H7 (cell line): ENCODE measurements at regions not wholly inside any gene's neighbourhood (a gene's known extent, or its start where the extent isn't known, plus 50 kb on each side); places are given as distances from the start of the nearest gene placed in this dataset.
"Not testable (repeated sequence)": the region's sequence is repeated elsewhere in the genome, so short reads cannot be mapped to it uniquely, and the experiment has no call there.

ENCODE experiments used
- DNase-seq: peaks from one replicate; pipeline ENCODE4 v3.0.0; 2012
- H3K27me3 ChIP-seq: 2 replicates; pipeline ENCODE4 v1.6.0; 2011; ENCODE audit warnings: mild to moderate bottlenecking, low read length; ENCODE audit not compliant: control insufficient read depth, insufficient read depth
- H3K36me3 ChIP-seq: replicated peaks from 2 replicates; pipeline ENCODE4 v1.5.1; 2011; ENCODE audit warnings: low read length; ENCODE audit not compliant: control insufficient read depth, insufficient read depth
- H3K4me3 ChIP-seq: 2 replicates; pipeline ENCODE4 v1.5.1; 2011; ENCODE audit warnings: low read depth, mild to moderate bottlenecking, control low read depth, low read length, moderate library complexity; ENCODE audit not compliant: insufficient read depth

DNA sequence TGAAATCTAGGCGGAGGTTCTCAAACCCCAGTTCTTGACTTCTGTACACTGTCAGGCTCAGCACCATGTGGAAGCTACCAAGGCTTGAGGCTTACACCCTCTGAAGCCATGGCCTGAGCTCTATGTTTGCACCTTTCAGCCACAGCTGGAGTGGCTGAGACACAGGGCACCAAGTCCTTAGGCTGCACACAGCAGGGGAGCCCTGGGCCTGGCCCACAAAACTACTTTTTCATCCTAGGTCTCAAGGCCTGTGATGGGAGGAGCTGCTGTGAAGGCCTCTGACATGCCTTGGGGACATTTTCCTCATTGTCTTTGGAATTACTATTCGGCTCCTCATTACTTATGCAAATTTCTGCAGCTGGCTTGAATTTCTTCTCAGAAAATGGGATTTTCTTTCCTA is 503.2 kb upstream of the PCDH20 start:
- DNase-seq = no peak
- Histone ChIP-seq H3K27me3 (no peaks in the 10 kb centered on the region), H3K4me3 (no peak overlapping the region), H3K36me3 (no peaks in the 10 kb centered on the region)

DNA sequence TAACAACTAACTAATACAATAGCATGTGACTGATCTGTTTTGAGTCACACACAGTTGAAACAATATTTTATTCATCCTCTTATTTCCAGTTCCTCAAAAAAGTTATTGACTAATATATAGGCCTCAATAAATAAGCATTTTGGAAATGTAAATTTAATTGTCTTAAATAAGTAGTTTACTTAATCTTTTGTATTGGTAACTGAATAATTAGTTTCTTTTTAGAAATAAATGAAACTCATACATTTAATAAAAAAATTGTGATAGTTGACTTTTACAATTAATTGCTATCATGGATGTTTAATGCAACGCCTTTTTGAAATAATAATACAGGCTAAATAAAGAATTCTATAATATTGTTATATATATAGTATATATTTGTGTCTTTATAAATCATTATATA is 500.8 kb upstream of the PCDH20 start:
- H3K36me3 ChIP-seq = no peaks in the 10 kb centered on the region
- H3K4me3 ChIP-seq = no peak overlapping the region
- no peaks in the 10 kb centered on the region for H3K27me3 ChIP-seq
- no peak for DNase-seq

DNA sequence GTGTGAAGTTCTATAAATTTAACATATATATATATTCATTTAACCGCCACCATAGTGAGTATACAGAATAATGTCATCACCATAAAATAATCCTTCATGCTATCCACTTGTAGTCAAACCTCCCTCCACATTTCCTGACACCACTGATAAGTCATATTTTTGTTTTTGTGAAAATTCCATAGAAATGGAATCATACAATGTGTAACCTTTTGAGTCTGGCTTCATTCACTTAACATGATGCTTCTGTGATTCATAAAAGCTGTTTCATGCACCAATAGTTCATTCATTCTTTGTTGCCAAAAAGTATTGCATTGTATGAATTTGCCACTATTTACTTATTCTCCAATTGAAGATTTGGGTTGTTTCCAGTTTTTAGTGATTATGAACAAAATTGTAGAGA is 497.5 kb upstream of the PCDH20 start:
- Histone ChIP-seq H3K4me3 (no peak overlapping the region), H3K36me3 (no peaks in the 10 kb centered on the region), H3K27me3 (no peaks in the 10 kb centered on the region)
- DNase-seq = no peak

DNA sequence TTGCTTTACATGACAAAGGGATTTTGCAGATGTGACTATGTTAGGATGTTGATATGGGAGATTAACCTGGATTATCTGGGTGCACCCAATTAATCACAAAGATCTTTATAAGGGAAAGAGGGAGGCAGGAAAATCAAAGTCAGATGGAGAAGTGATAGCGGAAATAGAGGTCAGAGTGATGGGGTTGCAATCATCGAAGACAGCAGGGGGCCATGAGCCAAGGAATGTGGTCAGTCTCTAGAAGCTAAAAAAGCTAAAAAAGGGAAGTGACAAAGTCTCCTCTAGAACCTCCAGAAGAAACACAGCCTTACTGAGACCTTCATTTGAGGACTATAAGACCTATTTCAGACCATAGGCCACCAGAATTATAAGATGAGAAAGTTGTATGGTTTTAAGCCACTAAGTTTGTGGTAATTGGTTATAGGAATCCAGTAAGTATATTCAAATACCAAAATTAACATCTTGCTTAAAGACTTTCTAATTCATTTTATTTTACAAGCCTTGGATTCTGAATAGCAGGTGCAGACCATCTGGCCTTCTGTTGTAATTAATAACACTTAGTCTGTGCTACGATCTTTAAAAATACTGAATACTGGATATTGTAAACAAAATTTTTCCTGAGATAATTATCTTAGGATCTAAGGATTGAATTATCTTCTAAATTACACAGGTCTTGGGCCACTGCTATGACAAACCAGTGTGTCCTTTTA is 493.4 kb upstream of the PCDH20 start:
- Histone ChIP-seq H3K4me3 (no peak overlapping the region), H3K36me3 (no peaks in the 10 kb centered on the region), H3K27me3 (no peaks in the 10 kb centered on the region)
- no peak for DNase-seq

DNA sequence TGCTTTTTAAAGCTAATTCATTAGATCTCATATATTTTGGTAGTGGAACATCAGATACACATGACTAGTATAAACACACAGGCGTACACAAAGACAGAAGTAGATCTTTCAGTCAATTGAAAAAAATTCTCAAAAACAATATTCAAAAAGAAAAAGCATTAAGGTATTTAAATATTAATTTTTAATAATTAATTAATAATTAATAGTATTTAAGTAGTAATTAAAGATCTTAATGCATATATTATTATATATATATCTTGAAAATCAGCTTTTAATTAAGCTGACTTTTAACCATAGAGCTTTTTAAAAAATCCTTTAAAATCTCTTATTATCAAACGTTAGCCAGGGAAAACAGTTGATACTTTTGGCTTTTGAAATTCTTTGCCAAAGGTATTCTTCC is 489.4 kb upstream of the PCDH20 start:
- no peaks in the 10 kb centered on the region for H3K36me3 ChIP-seq
- no peak for DNase-seq
- H3K27me3 ChIP-seq = no peaks in the 10 kb centered on the region
- no peak overlapping the region for H3K4me3 ChIP-seq

DNA sequence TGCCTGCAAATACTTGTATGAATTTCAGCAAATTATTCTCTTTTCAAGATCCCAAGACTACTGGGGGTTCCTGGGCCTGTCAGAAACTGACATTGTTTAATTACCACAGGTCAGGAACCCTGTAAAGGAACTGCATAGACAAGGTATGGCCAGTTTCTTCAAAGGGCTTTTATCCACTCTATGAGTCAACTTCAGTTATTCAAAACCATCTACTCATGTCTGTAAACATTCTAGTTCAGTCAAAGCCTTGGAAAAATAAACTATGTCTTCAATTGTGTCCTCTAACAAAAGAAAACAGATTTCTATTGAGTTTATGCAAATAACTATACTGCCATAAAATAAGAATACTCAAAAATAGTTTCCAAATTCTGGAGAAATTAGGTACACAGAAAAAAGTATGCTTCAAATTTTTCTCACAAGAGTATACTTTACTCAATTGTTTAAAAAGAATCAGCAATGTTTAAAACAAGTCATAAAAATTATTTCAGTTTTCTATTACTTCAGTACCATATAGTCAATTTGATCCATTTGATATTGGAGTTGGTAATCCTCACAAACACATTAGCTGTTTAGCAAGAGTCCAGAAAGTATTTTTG is 486.4 kb upstream of the PCDH20 start:
- H3K36me3 ChIP-seq = no peaks in the 10 kb centered on the region
- no peaks in the 10 kb centered on the region for H3K27me3 ChIP-seq
- no peak for DNase-seq
- H3K4me3 ChIP-seq = no peak overlapping the region

DNA sequence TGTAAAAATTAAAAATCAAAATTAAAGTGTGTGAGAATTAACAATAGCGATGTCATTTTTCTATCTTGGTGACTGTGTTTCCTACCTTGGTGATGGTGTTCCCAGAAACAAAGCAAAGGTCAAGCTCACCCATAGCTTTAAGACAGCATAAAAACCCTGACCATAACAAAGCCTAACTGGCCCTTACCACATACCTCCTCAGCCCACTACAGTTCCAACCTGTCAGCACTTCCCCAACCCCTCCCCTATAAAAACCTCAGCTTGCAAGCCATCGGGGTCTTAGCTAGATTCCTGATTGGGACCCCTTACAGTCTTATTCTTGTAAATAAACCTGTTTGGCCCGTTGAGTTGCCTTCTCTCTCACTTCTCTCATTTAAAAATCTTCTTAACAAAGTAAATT is 484.4 kb upstream of the PCDH20 start:
- H3K36me3 ChIP-seq = no peaks in the 10 kb centered on the region
- DNase-seq = peak; percentile 25
- H3K27me3 ChIP-seq = no peaks in the 10 kb centered on the region
- no peak overlapping the region for H3K4me3 ChIP-seq

DNA sequence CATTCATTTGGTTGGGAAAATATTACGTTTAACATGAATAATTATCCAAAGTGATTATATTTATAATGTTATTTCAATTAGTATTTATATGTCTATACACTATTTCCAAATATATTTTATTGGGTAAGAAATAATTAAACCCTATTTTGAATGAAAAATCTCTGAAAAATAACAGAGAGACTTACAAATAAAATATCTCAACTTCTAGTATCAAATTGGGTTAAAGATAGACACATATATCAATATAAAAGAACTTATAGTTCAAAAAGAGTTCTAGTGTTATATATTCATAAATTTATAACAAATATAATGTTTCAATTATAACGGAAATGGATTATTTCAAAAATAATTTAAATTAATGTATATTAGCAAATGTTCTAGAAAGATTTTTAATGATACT is 482.6 kb upstream of the PCDH20 start:
- no peak for DNase-seq
- Histone ChIP-seq H3K4me3 (no peak overlapping the region), H3K36me3 (no peaks in the 10 kb centered on the region), H3K27me3 (no peaks in the 10 kb centered on the region)

DNA sequence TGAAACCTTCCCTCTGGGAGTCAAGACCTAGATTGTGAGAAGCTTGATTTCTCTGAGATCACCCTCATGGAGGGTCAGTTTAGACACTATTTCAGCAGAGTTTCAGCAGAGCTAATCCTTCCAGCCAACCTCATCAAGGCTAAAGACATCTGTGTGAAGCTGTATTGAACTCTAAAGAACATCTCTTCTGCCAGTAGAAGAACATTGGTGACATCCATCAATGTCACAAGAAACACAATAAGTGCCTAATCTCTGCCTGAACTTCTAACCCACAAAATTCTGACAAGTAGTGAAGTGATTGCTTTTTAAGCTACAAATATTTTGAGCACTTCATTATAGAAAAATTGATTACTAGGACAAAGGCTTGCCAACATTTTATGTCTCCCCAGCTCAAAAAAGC is 475.8 kb upstream of the PCDH20 start:
- no peak overlapping the region for H3K4me3 ChIP-seq
- no peaks in the 10 kb centered on the region for H3K27me3 ChIP-seq
- no peak for DNase-seq
- no peaks in the 10 kb centered on the region for H3K36me3 ChIP-seq

DNA sequence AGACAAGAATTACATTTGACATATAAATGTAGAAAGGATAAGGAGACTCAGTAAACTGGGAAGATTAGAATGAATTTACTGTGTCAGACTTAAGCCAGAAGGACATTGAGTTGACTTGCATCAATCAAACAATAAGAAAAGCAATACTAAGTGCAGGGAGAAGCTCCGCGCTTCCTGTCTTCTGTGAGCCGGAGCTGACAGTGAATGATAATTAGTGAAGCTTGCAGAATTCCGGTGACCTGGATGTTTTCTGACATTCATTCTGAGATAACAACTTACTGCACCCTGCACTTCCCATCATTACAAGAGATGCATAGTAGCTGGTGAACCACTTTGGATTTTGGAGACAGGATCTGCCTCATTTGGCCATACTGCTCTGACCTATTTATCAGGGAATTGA is 469.2 kb upstream of the PCDH20 start:
- Histone ChIP-seq H3K4me3 (no peak overlapping the region), H3K27me3 (no peaks in the 10 kb centered on the region), H3K36me3 (no peaks in the 10 kb centered on the region)
- DNase-seq = no peak

DNA sequence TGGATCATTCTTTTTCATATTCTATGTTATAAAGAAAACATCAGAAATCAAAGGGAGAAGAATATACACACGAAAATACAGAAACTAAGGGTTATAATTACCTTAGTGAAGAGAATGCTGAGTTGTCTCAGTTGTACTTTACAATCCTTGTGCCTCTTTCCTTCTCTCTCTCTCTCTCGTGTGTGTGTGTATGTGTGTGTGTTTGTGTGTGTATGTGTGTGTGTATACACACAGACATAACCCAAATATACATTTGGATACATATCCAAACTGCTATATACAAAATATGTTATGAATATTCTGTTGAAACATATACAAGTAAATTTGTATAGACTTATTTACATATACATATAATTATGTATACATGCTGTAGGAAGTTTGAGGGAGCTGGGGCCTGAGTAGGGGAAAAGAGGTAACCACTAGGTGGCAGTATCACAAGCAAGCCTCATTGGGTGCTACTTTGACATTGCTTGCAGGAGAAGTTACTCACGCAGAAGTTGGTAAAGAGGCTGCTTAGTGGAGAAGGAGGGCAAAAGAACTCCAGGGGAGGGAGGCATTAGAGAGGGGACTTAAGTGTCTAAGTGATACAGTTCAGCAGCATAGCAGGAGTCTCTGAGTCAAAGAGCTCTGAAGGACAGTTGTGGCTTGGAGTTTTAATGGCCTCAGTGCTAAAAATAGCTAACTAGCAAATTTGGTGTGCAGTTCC is 465.1 kb upstream of the PCDH20 start:
- peak; percentile 40 for DNase-seq
- Histone ChIP-seq H3K4me3 (no peak overlapping the region), H3K36me3 (no peaks in the 10 kb centered on the region), H3K27me3 (no peaks in the 10 kb centered on the region)

DNA sequence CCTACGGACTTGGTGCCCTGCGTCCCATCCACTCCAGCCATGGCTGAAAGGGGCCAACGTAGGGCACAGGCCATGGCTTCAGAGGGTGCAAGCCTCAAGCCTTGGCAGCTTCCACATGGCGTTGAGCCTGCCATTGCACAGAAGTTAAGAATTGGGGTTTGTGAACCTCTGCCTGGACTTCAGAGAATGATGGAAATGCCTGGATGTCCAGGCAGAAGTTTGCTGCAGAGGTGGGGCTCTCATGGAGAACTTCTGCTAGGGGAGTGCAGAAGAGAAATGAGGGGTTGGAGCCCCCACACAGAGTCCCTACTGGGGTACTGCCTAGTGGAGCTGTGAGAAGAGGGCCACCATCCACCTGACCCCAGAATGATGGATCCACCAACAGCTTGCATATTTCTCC is 462.9 kb upstream of the PCDH20 start:
- not testable (repeated sequence) for H3K27me3 ChIP-seq

DNA sequence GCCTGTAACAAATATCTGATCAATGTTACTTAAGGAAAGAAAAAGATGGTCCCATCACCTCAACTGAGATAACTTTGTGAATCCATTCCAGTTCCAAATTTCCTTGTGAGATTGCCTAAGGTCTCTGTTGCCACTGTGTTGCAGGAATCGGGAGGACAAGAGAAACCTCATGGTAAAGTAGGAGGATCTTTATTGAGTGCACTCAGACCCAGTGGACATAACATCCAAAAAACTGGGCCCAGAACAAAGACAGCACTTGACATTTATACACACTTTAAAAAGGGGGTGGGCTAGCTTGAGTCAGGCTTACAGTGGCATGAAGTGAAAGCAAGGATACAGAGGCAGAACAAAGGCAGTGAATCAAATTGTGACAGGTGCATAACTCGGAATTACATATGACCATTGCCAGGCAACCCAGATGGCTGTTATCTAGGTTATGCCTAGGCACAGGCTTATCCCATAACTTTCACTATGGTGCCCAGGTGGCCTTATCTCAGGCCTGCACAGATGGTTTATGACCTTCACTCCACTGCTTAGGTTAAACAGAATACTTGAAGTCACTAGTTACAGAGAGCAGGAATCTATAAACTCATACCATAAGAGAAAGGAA is 459.4 kb upstream of the PCDH20 start:
- Histone ChIP-seq H3K27me3 (no peaks in the 10 kb centered on the region), H3K4me3 (no peak overlapping the region), H3K36me3 (no peaks in the 10 kb centered on the region)
- DNase-seq = no peak

More for the DNA sequence above, 462.9 kb upstream of the PCDH20 start:
- not testable (repeated sequence) for DNase-seq, H3K36me3 ChIP-seq, H3K4me3 ChIP-seq

DNA sequence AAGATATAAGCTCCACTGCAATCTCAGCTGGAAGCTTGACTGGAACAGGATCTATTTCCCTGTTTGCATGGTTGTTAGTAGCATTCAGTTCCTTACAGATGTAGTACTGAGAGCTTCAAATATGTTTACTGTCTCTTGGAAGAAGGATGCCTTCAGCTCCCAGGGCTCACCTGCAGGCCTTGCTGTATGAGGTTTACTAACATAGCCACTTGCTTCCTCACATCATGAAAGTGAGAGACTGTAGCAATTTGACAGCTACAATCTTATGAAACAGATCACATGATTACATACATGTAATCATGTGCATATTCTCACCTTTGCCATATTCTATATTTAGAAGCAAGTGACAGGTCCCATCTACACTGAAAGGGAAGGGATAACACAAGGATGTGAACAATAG is 458.1 kb upstream of the PCDH20 start:
- Histone ChIP-seq H3K27me3 (no peaks in the 10 kb centered on the region), H3K36me3 (no peaks in the 10 kb centered on the region), H3K4me3 (no peak overlapping the region)
- DNase-seq = no peak

DNA sequence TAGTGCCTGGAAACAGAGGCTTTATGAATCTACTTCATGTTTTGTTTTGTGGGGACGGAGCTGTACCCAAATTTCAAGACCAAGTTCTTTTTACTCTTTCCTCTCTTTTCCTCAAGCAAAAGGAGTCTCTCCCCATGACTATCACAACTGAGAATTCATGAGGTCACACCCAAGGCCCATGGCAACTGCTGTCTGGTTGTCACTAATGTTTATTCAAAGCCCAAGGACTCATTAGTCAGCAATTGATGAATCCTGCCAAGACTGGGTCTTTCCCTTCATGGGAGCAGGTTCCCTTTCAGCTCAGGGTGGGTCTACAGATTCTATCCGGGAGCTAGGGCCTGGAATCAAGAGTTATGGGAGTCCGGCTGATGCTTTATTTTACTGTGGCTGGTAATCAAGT is 441.5 kb upstream of the PCDH20 start:
- Histone ChIP-seq H3K27me3 (no peaks in the 10 kb centered on the region), H3K36me3 (no peaks in the 10 kb centered on the region), H3K4me3 (no peak overlapping the region)
- DNase-seq = no peak
